ENCODE measurements at regions not wholly inside any gene's neighbourhood (a gene's known extent, or its start where the extent isn't known, plus 50 kb on each side); places are given as distances from the start of the nearest gene placed in this dataset.

DNA sequence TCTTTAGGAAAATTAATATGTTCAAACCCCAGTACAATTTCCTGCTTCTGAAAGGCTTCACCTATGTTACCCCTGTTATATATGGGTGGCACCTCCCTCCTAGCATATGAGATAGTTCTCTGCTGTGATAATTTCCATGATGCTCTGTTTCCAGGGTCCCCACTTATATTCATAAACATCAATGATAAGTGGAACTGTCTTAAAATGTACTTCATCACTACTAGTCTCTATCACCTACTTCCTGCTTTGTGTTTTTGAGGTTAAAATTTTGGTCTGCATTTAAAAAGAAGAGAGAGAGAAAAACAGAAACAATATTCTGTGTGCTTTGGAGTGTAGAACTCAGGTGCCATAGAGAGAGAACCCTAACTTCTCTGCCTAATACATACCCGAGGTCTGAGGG is 234.7 kb downstream of the HTR1A start:
- TF ChIP-seq CTCF (IDR thresholded peaks at IDR 0.05; ENCODE audit: low read depth, low read length) = no peak
- no peak for TF ChIP-seq EZH2phosphoT487 (IDR thresholded peaks at IDR 0.05; ENCODE audit: low read depth)
